GM12891 (cell line): ENCODE measurements at regions not wholly inside any gene's neighbourhood (a gene's known extent, or its start where the extent isn't known, plus 50 kb on each side); places are given as distances from the start of the nearest gene placed in this dataset.

ENCODE experiments used
- POLR2A ChIP-seq: IDR thresholded peaks from 2 replicates; pipeline ENCODE4 v1.6.1; 2011; ENCODE audit warnings: low read depth, low read length, control low read depth
- POLR2AphosphoS5 ChIP-seq: IDR thresholded peaks from 2 replicates; pipeline ENCODE4 v1.6.1; 2011; ENCODE audit warnings: low read depth, low read length, control low read depth
- SPI1 ChIP-seq: IDR thresholded peaks from 2 replicates; pipeline ENCODE4 v1.6.1; 2011; ENCODE audit warnings: low read depth, low read length, control low read depth
- TAF1 ChIP-seq: IDR thresholded peaks from 2 replicates; pipeline ENCODE4 v1.6.1; 2011; ENCODE audit warnings: low read depth, low read length, control low read depth

- TF ChIP-seq POLR2AphosphoS5, result no peak
- no peak for TF ChIP-seq POLR2A
- TF ChIP-seq SPI1, result no peak
- TF ChIP-seq TAF1, result no peak
These were observed 1215.5 kb downstream of the ROBO2 start for GRCh38 chr3:78255403-78255802.
